ENCODE measurements at regions not wholly inside any gene's neighbourhood (a gene's known extent, or its start where the extent isn't known, plus 50 kb on each side); places are given as distances from the start of the nearest gene placed in this dataset.

GRCh38 chr13:82803341-82803740 is 1078.9 kb downstream of the SLITRK1 start:
- CTCF ChIA-PET, result no interaction called here

DNA sequence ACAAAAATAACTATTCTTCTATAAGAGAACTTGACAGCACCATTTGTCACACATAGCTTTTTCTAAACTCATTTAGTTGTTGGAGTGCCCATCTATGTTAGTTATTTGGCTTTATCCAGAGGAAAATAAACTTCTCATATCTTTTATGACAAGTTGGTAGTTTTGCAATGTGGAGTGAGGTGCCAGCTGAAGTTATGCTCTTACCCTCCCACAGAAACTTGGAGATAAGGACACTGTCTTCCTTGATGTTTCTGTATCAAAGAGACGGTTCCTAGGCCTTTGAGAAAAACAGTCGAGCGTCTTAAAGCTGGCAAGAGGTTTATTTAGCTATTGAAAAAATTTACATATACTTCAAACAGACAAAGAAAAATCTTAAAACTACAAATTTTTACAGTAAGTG is 1079.7 kb downstream of the SLITRK1 start:
- TF ChIP-seq, protein P1, sequence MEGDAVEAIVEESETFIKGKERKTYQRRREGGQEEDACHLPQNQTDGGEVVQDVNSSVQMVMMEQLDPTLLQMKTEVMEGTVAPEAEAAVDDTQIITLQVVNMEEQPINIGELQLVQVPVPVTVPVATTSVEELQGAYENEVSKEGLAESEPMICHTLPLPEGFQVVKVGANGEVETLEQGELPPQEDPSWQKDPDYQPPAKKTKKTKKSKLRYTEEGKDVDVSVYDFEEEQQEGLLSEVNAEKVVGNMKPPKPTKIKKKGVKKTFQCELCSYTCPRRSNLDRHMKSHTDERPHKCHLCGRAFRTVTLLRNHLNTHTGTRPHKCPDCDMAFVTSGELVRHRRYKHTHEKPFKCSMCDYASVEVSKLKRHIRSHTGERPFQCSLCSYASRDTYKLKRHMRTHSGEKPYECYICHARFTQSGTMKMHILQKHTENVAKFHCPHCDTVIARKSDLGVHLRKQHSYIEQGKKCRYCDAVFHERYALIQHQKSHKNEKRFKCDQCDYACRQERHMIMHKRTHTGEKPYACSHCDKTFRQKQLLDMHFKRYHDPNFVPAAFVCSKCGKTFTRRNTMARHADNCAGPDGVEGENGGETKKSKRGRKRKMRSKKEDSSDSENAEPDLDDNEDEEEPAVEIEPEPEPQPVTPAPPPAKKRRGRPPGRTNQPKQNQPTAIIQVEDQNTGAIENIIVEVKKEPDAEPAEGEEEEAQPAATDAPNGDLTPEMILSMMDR (IDR thresholded peaks at IDR 0.05), result no peak
- intact Hi-C loops (cut with micrococcal nuclease), result no loop called here
- no peaks in the 10 kb centered on the region for H3K36me3 Mint-ChIP-seq (ENCODE audit: low read depth)
- DNase-seq (no peak), ATAC-seq (ENCODE audit: low read depth) (no peak)
- H3K4me3 Mint-ChIP-seq, result no peak overlapping the region
- CTCF ChIA-PET, result no interaction called here
- POLR2A ChIA-PET, result no interaction called here
- H3K27me3 Mint-ChIP-seq, result no peaks in the 10 kb centered on the region
- H3K9me3 Mint-ChIP-seq, result peaks cover 5% of the 10 kb centered on the region
- no peaks in the 10 kb centered on the region for H3K4me1 Mint-ChIP-seq
- no peak overlapping the region for H3K27ac Mint-ChIP-seq

More at GRCh38 chr13:82803341-82803740, 1078.9 kb downstream of the SLITRK1 start:
- TF ChIP-seq, protein P1 (IDR thresholded peaks at IDR 0.05), result no peak
- H3K4me3 Mint-ChIP-seq, result no peak overlapping the region
- POLR2A ChIA-PET, result no interaction called here
- ATAC-seq (ENCODE audit: low read depth) (no peak), DNase-seq (no peak)
- intact Hi-C loops (cut with micrococcal nuclease), result no loop called here
- no peaks in the 10 kb centered on the region for H3K27me3 Mint-ChIP-seq
- no peaks in the 10 kb centered on the region for H3K4me1 Mint-ChIP-seq
- H3K36me3 Mint-ChIP-seq (ENCODE audit: low read depth), result no peaks in the 10 kb centered on the region
- H3K9me3 Mint-ChIP-seq, result peaks cover 5% of the 10 kb centered on the region
- H3K27ac Mint-ChIP-seq, result no peak overlapping the region

DNA sequence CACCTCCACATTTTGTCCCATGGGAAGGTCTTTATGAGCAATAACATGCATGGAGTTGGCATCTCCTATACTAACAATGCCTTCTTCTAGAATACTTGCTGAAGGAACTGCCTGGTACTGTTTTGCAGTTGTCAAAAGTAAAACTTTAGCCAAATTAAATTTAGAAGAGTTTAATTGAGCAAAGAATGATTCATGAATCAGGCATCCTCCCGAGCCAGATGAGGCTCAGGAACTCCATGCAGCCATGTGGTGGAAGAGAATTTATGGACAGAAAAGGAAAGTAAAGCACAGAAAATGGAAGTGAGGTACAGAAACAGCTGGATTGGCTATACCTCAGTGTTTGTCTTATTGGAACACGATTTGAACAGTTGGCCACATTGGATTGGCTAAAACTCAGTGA is 1081.9 kb downstream of the SLITRK1 start:
- Mint-ChIP-seq H3K27ac (no peak overlapping the region), H3K36me3 (ENCODE audit: low read depth) (no peaks in the 10 kb centered on the region), H3K4me3 (no peak overlapping the region), H3K27me3 (no peaks in the 10 kb centered on the region), H3K9me3 (peaks cover 8% of the 10 kb centered on the region), H3K4me1 (no peaks in the 10 kb centered on the region)
- ChIA-PET CTCF (no interaction called here), POLR2A (no interaction called here)
- TF ChIP-seq, protein P1 (IDR thresholded peaks at IDR 0.05), result no peak
- DNase-seq (no peak), ATAC-seq (ENCODE audit: low read depth) (no peak)
- intact Hi-C loops (cut with micrococcal nuclease), result no loop called here

DNA sequence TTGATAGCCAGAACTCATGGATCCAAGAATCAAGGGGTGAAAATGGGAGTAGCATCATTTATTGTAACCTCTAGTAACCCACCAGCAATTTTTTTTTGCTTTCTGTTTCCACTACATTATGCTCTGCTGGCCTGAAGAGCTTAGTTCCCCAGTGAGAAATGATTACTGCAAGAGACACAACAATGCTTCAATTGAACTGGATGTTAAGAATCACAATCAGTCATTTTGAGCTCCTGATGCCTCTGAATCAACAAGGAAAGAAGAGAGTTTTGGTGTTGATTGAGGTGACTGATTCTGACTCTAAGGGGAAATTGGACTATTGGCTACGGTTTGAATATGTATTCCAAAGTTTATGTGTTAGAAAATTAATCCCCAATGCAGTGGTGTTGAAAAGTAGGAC is 1084.4 kb downstream of the SLITRK1 start:
- no peak overlapping the region for H3K27ac Mint-ChIP-seq
- no peaks in the 10 kb centered on the region for H3K4me1 Mint-ChIP-seq
- no peak overlapping the region for H3K4me3 Mint-ChIP-seq
- H3K27me3 Mint-ChIP-seq, result no peaks in the 10 kb centered on the region
- H3K9me3 Mint-ChIP-seq, result peaks cover 3% of the 10 kb centered on the region
- ChIA-PET CTCF (no interaction called here), POLR2A (no interaction called here)
- no peak for ATAC-seq (ENCODE audit: low read depth)
- intact Hi-C loops (cut with micrococcal nuclease), result no loop called here
- TF ChIP-seq, protein P1 (IDR thresholded peaks at IDR 0.05), result no peak
- no peak for DNase-seq
- no peaks in the 10 kb centered on the region for H3K36me3 Mint-ChIP-seq (ENCODE audit: low read depth)

- intact Hi-C loops (cut with micrococcal nuclease), result no loop called here
These were observed 1091.2 kb downstream of the SLITRK1 start for GRCh38 chr13:82791035-82791434.

More at GRCh38 chr13:82791035-82791434, 1091.2 kb downstream of the SLITRK1 start:
- TF ChIP-seq, protein P1 (IDR thresholded peaks at IDR 0.05), result no peak
- DNase-seq (no peak), ATAC-seq (ENCODE audit: low read depth) (no peak)
- H3K4me3 Mint-ChIP-seq, result no peak overlapping the region
- H3K27ac Mint-ChIP-seq, result no peak overlapping the region
- no peaks in the 10 kb centered on the region for H3K27me3 Mint-ChIP-seq
- no peaks in the 10 kb centered on the region for H3K4me1 Mint-ChIP-seq
- ChIA-PET CTCF (no interaction called here), POLR2A (no interaction called here)
- H3K9me3 Mint-ChIP-seq, result peaks cover 3% of the 10 kb centered on the region
- H3K36me3 Mint-ChIP-seq (ENCODE audit: low read depth), result no peaks in the 10 kb centered on the region
